GM10266 (cell line): ENCODE measurements at regions not wholly inside any gene's neighbourhood (a gene's known extent, or its start where the extent isn't known, plus 50 kb on each side); places are given as distances from the start of the nearest gene placed in this dataset.

ENCODE experiments used
- DNase-seq: peaks from one replicate; pipeline ENCODE4 v3.0.0; 2012; ENCODE audit errors: extremely low spot score
- TF ChIP-seq, protein P1 (sequence below): IDR thresholded peaks from 2 replicates; pipeline ENCODE4 v1.5.1; 2012; ENCODE audit warnings: mild to moderate bottlenecking, low read depth; ENCODE audit not compliant: control insufficient read depth, insufficient read depth; ENCODE audit errors: missing control alignments

DNA sequence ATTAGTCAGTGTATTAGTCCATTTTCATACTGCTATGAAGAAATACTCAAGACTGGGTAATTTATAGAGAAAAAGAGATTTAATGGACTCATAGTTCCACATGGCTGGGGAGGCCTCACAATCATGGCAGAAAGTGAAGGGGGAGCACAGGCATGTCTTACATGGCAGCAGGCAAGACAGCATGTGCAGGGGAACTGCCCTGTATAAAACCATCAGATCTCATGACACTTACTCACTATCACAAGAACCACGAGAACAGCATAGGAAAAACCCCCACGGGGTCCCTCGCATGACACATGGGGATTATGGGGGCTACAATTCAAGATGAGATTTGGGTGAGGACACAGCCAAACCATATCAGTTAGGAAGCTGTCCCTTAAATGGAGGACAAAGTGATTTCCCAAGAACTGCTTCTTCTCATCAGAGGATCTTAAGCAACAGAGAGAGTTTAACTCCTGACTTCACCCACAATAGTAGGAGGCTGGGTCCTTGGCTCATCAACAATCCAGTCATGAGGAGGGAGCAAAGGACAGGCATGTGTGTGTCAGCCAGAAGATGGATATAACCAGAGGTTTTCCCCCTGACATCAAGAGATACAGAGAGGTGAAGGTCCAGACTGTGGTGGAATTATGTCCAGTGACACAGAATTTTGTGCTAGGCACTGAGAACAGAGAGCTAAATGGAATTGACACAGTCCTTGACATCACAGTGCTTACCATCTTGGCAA lies 203.8 kb upstream of the SH3BP4 start:
- DNase-seq, result no peak
- TF ChIP-seq, protein P1, sequence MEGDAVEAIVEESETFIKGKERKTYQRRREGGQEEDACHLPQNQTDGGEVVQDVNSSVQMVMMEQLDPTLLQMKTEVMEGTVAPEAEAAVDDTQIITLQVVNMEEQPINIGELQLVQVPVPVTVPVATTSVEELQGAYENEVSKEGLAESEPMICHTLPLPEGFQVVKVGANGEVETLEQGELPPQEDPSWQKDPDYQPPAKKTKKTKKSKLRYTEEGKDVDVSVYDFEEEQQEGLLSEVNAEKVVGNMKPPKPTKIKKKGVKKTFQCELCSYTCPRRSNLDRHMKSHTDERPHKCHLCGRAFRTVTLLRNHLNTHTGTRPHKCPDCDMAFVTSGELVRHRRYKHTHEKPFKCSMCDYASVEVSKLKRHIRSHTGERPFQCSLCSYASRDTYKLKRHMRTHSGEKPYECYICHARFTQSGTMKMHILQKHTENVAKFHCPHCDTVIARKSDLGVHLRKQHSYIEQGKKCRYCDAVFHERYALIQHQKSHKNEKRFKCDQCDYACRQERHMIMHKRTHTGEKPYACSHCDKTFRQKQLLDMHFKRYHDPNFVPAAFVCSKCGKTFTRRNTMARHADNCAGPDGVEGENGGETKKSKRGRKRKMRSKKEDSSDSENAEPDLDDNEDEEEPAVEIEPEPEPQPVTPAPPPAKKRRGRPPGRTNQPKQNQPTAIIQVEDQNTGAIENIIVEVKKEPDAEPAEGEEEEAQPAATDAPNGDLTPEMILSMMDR, result no peak

DNA sequence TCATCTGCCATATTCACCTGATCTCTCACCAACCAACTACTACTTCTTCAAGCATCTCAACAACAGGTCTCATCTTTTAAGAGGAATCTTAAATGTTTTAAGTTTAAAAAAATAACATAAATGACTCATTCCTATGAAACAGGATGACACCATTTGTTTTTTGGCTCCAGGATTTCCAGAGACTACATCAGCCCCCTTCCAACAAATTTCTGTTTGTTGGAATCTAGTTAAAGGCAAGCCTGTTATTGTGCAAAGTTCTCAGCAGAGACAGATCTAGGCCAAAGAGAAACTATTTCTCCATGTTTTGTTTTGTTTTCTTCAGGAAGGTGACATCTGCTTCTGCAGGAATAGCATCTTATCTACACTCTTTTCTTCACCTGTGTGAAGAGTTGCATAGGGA lies 204.8 kb upstream of the SH3BP4 start:
- TF ChIP-seq, protein P1, result no peak
- no peak for DNase-seq

DNA sequence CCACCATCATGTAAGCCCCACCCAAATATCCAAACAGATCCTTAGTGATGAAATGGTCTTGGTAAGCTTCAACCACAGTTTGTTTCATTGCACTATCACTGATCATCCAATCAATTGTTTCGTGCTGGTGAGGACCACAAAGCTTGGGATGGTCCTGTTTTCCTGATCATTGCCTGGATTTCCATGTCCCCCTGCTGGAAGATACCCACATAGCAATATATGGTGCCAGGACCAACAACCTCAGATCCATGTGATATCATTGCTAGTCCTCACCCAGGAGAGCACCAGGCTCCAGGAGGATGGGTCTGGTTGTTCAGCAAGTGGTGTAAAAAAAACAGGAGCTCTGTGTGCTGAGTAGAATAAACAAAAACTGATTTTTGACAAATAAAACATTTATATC lies 206.5 kb upstream of the SH3BP4 start:
- DNase-seq, result no peak
- TF ChIP-seq, protein P1, result no peak

DNA sequence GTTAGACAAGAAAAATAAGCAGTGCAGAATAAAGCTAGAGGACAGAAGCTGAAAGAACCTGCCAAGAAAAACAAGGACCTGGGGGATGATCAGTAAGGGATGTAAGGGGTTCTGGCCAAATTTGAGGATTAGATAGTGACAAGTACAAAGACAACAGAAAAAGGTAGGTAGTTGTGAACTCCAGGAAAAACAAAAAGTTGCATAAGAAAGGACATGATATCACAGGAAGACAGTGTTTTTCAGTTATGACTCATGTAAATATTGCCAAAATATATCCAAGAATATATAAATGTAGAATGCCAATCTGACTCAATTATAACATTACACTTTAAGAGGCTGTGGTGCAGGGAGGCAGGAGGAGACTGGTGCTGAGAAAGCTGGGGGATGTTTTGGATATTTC lies 209.8 kb upstream of the SH3BP4 start:
- no peak for DNase-seq
- TF ChIP-seq, protein P1, result no peak

DNA sequence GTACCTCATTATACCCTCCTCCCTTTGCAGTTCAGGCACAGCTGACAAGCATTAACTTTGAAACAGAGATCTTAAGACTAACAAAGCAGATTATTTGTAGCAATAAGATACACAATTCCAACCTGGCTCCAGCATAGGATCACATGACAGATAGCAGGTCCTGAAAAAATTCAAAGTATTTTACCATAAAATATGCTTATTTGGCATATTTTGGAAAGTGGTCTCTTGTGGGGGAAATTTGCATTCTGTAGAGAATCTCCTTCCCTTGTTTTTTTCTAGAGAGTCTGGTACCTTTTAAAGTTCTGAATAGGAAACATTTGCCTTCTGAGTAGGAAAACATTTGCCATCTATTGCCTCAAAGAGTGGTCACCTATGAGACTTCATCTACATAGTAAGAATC lies 212.8 kb upstream of the SH3BP4 start:
- TF ChIP-seq, protein P1, result no peak
- no peak for DNase-seq

DNA sequence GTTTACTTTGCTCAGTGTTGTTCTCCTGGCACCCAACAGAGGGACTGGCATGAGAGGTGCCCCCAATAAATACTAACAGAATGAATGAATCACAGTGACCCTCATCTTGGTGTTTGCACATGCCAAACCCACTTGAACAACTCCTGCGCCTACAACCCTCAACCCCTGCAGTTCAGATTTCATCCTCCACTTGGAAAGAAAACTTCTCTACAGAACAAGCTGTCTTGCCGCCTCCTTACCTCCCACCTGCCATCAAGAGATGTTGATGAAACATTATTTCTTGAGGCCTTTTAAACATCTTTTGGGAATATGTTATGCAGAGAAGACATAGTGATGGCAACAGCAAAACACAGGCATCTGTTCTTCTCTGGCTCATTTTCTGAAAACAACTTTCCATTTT lies 216.0 kb upstream of the SH3BP4 start:
- TF ChIP-seq, protein P1, result no peak
- DNase-seq, result no peak

DNA sequence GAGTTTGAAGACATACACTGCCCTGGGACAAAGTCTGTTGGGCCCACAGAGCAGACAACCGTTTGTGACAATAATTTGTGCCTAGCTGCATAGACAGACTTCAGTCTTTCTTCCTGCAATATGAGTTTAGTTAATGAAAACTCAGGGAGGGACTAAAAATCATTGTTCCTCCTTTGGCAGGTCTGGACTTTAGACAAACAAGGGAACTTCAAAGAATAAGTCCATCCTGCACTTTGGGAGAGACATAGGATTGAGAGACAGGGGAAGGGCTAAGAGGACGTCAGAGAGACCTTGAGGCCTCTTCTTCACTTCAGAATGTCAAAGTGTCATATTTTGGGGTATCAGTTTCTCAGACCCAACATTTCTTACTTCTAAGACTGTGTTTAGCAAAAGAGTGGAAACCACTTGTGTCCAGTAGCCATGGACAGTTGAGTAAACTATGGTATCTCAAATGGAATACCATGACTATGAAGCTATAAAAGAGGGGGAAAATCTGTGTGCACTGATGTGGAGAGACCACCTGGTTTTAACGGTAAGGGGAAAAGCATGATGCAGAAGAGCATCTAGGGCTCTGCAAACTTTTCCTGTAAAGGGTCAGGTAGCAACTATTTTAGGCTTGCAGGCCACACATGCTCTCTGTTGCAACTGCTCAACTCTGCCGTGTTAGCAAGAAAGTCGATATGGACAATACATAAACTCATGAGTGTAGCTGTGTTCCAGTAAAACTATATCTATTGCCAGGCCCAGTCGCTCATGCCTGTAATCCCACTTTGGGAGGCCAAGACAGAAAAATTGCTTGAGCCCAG lies 217.8 kb upstream of the SH3BP4 start:
- DNase-seq, result no peak

More for the DNA sequence above, 217.8 kb upstream of the SH3BP4 start:
- TF ChIP-seq, protein P1, result no peak
